ENCODE measurements at regions not wholly inside any gene's neighbourhood (a gene's known extent, or its start where the extent isn't known, plus 50 kb on each side); places are given as distances from the start of the nearest gene placed in this dataset.
"Not testable (repeated sequence)": the region's sequence is repeated elsewhere in the genome, so short reads cannot be mapped to it uniquely, and the experiment has no call there.

DNA sequence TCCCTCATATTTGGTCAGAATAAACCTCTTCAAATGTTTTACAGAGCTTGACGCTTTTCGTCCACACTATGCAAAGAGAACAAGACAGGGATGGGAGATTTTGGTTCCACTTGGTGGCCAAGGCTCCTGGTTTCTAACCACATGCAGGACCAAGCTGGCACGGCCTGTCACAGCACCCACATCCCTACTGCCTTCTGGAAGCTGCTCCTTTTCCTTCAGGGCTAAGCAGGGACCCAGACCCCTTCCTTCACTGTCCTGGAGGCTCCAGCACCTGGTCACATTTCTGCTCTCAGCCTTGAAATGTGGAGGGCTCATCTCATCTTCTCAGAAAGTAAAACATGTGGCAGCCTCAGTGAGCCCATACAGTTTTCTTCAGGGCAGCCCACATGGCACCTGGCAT is 50.4 kb upstream of the ARHGEF7 start:
- no peak for DNase-seq (ENCODE audit: low read depth)
- TF ChIP-seq, protein P1, sequence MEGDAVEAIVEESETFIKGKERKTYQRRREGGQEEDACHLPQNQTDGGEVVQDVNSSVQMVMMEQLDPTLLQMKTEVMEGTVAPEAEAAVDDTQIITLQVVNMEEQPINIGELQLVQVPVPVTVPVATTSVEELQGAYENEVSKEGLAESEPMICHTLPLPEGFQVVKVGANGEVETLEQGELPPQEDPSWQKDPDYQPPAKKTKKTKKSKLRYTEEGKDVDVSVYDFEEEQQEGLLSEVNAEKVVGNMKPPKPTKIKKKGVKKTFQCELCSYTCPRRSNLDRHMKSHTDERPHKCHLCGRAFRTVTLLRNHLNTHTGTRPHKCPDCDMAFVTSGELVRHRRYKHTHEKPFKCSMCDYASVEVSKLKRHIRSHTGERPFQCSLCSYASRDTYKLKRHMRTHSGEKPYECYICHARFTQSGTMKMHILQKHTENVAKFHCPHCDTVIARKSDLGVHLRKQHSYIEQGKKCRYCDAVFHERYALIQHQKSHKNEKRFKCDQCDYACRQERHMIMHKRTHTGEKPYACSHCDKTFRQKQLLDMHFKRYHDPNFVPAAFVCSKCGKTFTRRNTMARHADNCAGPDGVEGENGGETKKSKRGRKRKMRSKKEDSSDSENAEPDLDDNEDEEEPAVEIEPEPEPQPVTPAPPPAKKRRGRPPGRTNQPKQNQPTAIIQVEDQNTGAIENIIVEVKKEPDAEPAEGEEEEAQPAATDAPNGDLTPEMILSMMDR (IDR thresholded peaks at IDR 0.05; ENCODE audit: control insufficient read depth, extremely low read depth, insufficient read depth), result no peak
- no peak overlapping the region for H3K4me3 ChIP-seq (ENCODE audit: low read depth, low read length)

DNA sequence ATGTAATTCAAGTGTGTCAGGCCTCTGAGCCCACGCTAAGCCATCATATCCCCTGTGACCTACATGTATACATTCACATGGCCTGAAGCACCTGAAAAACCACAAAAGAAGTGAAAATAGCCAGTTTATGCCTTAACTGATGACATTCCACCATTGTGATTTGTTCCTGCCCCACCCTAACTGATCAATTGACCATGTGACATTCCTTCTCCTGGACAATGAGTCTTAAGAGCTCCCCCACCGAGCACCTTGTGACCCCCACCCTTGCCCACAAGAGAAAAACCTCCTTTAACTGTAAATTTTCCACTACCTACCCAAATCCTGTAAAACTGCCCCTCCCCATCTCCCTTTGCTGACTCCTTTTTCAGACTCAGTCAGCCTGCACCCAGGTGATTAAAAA is 52.1 kb upstream of the ARHGEF7 start:
- TF ChIP-seq, protein P1 (IDR thresholded peaks at IDR 0.05; ENCODE audit: control insufficient read depth, extremely low read depth, insufficient read depth), result no peak
- no peak overlapping the region for H3K4me3 ChIP-seq (ENCODE audit: low read depth, low read length)
- DNase-seq (ENCODE audit: low read depth), result no peak

DNA sequence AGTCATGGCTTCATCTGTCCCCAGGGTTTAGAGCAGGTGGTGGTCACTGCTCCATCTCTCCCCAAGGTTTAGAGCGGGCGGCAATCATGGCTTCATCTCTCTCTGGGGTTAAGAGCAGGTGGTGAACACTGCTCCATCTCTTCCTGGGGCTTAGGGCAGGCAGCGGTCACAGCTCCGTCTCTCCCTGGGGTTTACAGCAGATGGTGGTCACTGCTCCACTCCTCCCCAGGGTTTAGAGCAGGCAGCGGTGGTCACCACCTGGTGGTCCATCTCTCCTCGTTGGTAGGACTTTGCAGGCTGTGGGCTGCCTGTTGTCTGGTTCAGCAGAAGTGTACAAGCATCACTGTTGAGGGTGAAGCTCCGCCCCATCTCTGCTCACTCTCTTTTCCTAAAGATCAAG is 52.8 kb upstream of the ARHGEF7 start:
- H3K4me3 ChIP-seq (ENCODE audit: low read depth, low read length), result no peak overlapping the region
- TF ChIP-seq, protein P1 (IDR thresholded peaks at IDR 0.05; ENCODE audit: control insufficient read depth, extremely low read depth, insufficient read depth), result no peak
- no peak for DNase-seq (ENCODE audit: low read depth)

DNA sequence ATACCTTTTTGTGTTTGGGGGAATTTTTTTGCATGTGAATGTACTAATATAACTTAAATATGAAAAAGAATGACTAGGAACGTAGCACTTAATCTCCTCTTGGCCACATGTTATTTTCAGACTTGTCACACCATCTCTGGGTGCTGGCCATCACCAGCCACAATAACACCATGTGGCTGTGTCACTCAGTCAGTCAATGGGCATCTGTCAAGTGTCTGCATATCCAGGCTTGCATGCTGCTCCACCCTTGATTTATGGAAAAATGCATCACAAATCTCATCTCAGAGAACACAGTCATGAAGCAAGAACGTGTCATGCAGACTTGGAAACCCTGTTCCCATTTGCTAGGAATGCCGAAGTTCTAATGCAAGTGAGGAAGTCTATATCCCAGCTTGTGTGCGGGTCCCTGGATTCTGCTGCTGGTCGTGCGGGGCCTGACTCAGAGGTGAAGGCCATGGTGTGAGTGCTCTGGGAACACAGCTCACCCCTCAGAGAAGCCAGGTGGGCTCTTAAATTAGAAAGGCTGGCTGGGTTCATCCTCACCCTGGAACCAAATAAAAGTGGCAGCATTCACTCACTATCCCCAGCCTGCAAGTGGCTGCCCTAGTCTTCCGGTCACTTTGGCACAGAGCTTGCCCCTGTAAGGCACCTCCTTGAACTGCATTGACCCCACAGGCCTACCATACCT is 53.6 kb upstream of the ARHGEF7 start:
- no peak for DNase-seq (ENCODE audit: low read depth)
- no peak overlapping the region for H3K4me3 ChIP-seq (ENCODE audit: low read depth, low read length)
- TF ChIP-seq, protein P1 (IDR thresholded peaks at IDR 0.05; ENCODE audit: control insufficient read depth, extremely low read depth, insufficient read depth), result no peak

DNA sequence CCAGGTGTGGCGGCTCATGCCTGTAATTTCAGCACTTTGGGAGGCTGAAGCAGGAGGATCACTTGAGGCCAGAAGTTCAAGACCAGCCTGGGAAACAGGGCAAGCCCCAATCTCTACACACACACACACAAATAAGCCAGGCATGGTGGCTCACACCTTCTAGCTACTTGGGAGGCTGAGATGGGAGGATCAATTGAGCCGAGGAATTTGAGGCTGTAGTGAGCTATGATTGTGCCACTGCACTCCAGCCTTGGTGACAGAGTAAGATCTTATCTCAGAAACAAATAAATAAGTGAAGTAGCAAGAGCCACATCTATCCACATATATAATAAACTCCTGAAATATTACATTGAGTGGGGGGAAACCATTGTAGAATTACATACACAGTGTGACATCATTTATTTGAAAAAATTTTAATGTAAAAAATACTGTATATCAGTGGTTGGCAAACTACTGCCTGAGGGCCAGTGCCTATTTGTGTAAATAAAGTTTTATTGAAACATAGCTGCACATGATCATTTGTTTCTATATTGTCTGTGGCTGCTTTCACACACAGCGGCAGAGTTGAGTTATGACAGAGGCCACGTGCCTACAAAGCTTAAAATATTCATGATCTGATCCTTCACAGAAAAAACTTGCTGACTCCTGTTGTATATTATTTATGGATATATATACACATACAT is 54.7 kb upstream of the ARHGEF7 start:
- TF ChIP-seq, protein P1 (IDR thresholded peaks at IDR 0.05; ENCODE audit: control insufficient read depth, extremely low read depth, insufficient read depth), result no peak
- no peak for DNase-seq (ENCODE audit: low read depth)
- H3K4me3 ChIP-seq (ENCODE audit: low read depth, low read length), result no peak overlapping the region

DNA sequence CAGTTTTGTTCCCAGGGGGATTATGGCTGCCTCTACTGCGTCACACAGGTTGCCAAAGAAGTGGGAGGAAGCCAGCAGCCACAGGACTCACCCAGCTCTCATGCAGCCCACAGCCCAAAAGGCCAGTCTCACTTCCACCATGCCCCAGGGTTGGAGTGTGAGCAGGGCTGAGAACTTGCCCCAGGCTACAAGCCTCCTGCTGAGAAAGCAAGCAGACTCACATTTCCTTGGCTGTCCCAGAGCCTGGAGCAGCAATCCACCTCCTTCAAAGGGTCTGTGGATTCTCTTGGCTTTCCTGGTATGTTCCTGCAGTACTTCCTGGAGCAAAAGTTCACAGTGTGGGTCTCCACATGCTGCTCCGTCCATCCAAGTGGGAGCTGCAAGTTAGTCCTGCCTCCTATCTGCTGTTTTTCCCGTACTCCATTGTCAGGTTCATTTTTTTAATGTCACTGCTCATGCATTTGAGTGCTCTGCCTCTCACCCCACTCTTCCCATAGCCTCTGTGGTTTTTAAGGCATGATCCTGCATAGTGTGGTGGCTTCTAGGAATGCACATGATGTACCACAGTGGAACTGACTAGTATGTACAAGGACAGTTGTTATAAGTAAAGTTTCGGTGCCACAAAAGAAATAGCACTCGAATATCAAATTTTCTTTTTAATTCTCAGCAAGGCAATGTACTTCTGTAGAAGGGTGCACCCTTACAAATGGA is 56.2 kb upstream of the ARHGEF7 start:
- no peak overlapping the region for H3K4me3 ChIP-seq (ENCODE audit: low read depth, low read length)
- no peak for DNase-seq (ENCODE audit: low read depth)
- TF ChIP-seq, protein P1 (IDR thresholded peaks at IDR 0.05; ENCODE audit: control insufficient read depth, extremely low read depth, insufficient read depth), result no peak

DNA sequence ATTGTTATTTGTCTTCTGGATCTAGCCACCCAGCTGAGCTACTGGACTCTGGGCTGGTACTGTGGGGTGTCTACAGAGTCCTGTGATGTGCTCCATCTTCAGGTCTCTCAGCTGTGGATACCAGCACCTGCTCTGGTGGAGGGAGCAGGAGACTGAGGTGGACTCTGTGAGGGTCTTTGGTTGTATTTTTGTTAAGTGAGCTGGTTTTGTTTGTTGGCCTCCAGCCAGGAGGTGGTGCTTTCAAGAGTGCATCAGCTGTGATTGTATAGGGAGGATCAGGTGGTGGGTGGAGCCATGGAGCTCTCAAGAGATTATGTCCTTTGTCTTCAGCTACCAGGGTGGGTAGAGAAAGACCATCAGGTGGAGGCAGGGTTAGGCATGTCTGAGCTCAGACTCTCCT is 56.8 kb upstream of the ARHGEF7 start:
- DNase-seq (ENCODE audit: low read depth); H3K4me3 ChIP-seq (ENCODE audit: low read depth, low read length): not testable (repeated sequence)

DNA sequence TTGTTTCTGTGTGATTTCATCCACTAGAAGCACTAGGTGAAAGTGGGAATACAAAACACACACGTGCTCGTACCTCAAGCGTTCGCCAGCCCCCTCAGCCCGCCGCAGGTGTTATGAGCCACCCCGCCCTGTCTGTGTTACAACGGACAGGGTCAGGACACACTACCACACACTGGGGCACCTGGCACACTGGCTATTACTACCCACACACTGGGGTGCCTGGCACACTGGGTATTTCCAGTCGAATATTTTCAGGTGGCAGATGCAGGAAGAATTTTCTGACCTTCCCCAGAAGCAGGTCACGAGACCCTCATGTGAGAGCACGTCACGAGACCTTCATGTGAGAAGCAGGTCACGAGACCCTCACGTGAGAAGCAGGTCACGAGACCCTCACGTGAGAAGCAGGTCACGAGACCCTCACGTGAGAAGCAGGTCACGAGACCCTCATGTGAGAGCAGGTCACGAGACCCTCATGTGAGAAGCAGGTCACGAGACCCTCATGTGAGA is 63.3 kb upstream of the ARHGEF7 start:
- DNase-seq (ENCODE audit: low read depth), result peak; percentile 18
- peak overlapping the region; percentile 47 for H3K4me3 ChIP-seq (ENCODE audit: low read depth, low read length)
